GM19238 (cell line): ENCODE measurements at regions not wholly inside any gene's neighbourhood (a gene's known extent, or its start where the extent isn't known, plus 50 kb on each side); places are given as distances from the start of the nearest gene placed in this dataset.
"Not testable (repeated sequence)": the region's sequence is repeated elsewhere in the genome, so short reads cannot be mapped to it uniquely, and the experiment has no call there.

ENCODE experiments used
- DNase-seq: peaks from one replicate; pipeline ENCODE4 v3.0.0; 2011; ENCODE audit warnings: low spot score; ENCODE audit not compliant: insufficient read length

DNA sequence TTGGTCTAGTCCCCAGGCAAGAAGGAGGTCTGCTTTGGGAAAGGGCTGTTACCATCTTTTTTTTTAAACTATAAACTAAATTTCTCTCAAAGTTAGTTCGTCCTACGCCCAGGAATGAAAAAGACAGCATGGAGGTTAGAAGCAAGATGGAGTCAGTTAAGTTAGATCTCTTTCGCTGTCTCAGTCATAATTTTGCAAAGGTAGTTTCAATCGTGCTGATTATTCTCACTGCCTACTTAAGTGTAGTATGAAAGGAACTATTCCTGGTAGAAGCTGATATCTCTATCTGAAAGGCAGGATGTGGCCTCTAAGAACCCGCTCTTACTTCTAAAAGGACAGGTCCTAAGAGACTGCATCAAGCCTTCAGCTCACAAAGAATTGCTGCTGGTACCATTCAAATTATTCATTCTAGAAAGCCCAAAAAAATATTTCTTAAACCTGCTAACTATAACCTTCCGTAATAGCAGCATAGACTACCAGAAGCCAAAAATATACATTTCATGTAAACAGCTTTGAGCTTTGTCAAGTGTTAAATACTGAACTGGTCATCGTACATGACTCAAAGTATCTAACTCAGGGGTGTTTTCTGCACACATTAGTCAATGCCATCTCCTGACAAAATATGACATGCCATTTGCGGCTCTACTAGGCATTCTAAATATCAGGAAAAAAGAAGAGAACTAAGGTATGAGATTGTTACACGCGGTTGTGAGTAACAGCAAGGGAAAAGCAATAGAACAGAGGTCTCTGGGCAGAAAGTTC is 96.0 kb upstream of the CCDC80 start:
- DNase-seq = no peak

DNA sequence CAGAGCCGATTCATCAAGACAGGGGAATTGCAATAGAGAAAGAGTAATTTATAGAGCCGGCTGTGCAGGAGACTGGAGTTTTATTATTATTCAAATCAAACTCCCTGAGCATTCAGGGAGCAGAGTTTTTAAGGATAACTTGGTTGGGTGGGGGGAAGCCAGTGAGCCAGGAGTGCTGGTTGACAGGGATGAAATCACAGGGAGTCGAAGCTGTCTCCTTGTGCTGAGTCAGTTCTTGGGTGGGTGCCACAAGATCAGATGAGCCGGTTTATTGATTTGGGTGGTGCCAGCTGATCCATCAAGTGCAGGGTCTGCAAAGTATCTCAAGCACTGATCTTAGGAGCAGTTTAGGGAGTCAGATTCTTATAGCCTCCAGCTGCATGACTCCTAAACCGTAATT is 95.4 kb upstream of the CCDC80 start:
- no peak for DNase-seq

- no peak for DNase-seq
These were observed 95.0 kb upstream of the CCDC80 start for GRCh38 chr3:112735926-112736325.

DNA sequence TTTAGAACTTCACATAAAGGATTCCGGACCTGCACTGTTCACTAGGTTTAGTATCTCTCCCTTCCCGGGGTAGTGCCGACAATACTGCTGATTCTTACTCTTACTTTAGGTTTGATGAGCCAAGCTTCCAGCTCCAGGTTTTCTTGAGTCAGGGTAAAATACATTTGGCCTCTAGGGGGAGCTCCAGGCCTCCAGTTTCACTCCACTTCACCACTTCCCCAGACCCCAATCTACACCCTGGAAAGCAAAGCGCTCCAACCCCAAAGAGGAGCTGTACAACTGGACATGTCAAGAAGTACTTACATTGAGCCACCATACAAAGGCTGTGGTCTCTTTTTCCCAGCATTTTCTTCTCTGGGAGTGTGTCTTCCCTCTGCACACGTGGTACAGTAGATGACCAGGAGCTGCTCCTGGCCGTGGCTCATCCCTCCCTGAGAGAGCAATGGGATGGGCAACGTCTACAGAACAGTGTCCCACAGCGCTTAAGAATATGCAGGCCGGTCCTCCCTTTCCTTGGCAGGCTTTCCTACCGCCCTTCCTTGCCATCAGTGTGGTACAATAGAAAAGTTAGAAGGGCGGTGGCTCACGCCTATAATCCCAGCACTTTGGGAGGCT is 93.9 kb upstream of the CCDC80 start:
- peak; percentile 11 for DNase-seq

DNA sequence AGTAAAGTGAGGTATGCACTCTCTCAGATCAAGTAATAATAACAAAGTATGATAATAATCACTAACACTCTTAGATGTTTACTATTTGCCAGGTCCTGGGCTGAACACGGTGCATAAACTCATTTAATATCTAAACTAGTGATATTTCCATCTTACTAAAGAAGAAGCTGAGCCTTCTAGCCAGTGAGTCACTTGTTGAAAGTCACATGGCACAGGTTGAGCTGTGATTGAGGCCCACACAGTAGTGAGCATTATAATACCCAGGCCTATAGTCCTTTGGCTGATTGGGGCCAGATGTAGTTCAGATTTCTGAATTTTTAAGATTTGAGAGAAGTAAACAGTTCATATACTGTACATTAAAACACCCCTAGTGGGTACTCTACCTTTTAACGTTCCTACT is 93.2 kb upstream of the CCDC80 start:
- DNase-seq = no peak

DNA sequence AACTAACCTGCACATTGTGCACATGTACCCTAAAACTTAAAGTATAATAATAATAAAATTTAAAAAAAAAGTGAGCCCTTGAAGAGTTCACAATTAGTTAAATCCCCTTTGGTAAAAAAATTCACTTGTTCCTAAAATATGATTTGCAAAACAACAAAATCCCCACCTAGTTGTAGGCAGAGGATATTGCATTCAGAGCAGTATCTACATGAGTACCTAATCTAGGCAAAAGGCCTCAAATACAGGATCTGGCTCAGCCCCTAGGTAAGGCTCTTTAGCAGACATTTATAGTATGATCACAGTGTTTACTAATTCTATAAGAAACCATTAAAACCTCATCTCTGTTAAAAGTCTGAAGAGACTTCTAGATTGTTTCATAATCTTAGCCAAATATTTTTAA is 89.3 kb upstream of the CCDC80 start:
- no peak for DNase-seq

DNA sequence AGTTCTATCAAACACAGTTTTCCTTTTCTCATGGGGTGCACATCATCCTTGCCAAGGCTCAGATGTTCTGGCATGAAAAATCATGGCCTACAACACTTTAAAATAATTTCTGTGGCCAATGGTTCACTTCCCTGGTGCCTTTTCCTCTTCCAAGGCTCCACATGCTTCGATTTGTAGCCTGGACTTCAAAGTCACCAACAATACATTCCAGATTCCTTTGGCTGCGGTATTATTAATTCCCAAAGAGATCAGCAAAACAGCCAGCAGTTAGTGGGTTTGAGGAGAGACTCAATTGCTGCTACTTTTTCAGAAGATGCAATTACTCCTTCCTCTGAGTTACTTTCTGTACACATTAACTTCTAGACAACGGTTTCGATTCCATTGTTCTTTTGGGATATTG is 80.3 kb upstream of the CCDC80 start:
- DNase-seq = no peak

GRCh38 chr3:112718967-112719366 is 78.0 kb upstream of the CCDC80 start:
- DNase-seq = no peak

- no peak for DNase-seq
These were observed 77.6 kb upstream of the CCDC80 start for GRCh38 chr3:112718516-112718915.

GRCh38 chr3:112709911-112710310 is 69.0 kb upstream of the CCDC80 start:
- DNase-seq = no peak

DNA sequence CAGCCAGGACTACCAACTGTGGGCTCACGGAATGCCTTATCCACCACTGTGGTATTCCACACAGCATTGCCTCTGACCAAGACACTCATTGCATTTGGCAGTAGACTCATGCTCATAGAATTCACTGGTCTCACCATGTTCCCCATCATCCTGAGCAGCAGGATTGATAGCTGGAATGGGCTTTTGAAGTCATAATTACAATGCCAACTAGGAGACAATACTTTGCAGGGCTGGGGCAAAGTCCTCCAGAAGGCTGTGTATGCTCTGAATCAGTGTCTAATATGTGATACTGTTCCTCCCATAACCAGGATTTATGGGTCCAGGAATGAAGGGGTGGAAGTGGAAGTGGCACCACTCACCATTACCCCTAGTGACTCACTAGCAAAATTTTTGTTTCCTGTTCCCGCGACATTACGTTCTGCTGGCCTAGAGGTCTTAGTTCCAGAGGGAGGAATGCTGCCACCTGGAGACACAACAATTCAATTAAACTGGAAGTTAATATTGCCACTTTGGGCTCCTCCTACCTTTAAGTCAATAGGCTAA is 58.6 kb upstream of the CCDC80 start:
- no peak for DNase-seq

GRCh38 chr3:112698442-112698841 is 57.5 kb upstream of the CCDC80 start:
- DNase-seq = not testable (repeated sequence)

DNA sequence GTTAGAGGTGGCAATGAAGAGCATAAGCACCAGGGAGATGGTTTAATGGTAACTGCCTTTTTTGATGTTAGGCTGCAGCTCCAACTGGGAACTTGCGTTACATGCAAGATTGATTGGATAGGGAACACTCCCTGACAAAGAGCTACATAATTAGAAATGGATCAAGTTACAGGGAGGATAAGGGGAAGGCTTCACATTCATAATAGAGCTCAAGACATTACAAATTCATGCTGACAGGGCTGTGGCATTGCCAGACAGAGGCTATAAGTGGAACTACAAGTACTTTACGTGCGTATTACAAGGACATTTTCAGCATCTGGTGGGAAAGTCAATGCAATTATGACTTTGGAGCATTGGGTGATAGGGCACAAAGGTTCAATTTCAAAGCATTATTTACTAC is 55.3 kb upstream of the CCDC80 start:
- DNase-seq = not testable (repeated sequence)

GRCh38 chr3:112695377-112696108 is 54.6 kb upstream of the CCDC80 start:
- DNase-seq = not testable (repeated sequence)

DNA sequence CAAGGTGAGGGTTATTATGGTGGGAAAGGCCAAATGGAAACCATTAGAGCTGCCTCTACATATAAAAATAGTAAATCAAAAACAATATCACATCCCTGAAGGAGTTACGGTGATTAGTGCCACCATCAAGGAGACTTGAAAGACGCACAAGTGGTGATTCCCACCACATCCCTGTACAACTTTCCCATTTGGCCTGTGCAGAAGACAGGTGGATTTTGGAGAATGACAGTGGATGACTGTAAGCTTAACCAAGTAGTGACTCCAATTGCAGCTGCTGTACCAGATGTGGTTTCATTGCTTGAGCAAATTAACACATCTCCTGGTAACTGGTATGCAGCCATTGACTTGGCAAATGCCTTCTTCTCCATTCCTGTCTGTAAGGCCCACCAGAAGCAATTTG is 54.0 kb upstream of the CCDC80 start:
- not testable (repeated sequence) for DNase-seq

- no peak for DNase-seq
These were observed 52.2 kb upstream of the CCDC80 start for GRCh38 chr3:112693186-112693585.
